Activated naive CD8-positive, alpha-beta T cell treated with anti-CD3 and anti-CD28 coated beads, Interleukin-2, amount 10 ng/mL, durations not matched to agents 7 days and 5 days (primary cell): ENCODE measurements at regions not wholly inside any gene's neighbourhood (a gene's known extent, or its start where the extent isn't known, plus 50 kb on each side); places are given as distances from the start of the nearest gene placed in this dataset.
"Not testable (repeated sequence)": the region's sequence is repeated elsewhere in the genome, so short reads cannot be mapped to it uniquely, and the experiment has no call there.

Experiments
- ATAC-seq: fragments of 150-1000 bp; cut with Tn5 transposase; one replicate; pipeline ENCODE4 v1.10.0; 2021; ENCODE audit warnings: low read depth, moderate library complexity
- POLR2A ChIA-PET: fragments of 350-600 bp; sonication (Branson Sonifier 250); formaldehyde crosslinking; loops from one replicate; lab custom pipeline; 2021; ENCODE audit warnings: antibody characterized with exemption; lab: Charles Lee
- DNase-seq: peaks from one replicate; pipeline ENCODE4 v3.0.0; 2021
- H3K27ac Mint-ChIP-seq: one replicate; pipeline ENCODE4 v1.8.0; 2022; ENCODE audit warnings: mild to moderate bottlenecking, mixed read lengths
- H3K27me3 Mint-ChIP-seq: one replicate; pipeline ENCODE4 v1.8.0; 2022; ENCODE audit warnings: mild to moderate bottlenecking, moderate library complexity, mixed read lengths
- H3K36me3 Mint-ChIP-seq: one replicate; pipeline ENCODE4 v1.8.0; 2021; ENCODE audit warnings: mild to moderate bottlenecking, mixed read lengths
- H3K4me1 Mint-ChIP-seq: one replicate; pipeline ENCODE4 v1.8.0; 2021; ENCODE audit warnings: mixed read lengths
- H3K4me3 Mint-ChIP-seq: one replicate; pipeline ENCODE4 v1.8.0; 2022; ENCODE audit warnings: mild to moderate bottlenecking, moderate library complexity, mixed read lengths
- H3K9me3 Mint-ChIP-seq: one replicate; pipeline ENCODE4 v1.8.0; 2021; ENCODE audit warnings: mixed read lengths

DNA sequence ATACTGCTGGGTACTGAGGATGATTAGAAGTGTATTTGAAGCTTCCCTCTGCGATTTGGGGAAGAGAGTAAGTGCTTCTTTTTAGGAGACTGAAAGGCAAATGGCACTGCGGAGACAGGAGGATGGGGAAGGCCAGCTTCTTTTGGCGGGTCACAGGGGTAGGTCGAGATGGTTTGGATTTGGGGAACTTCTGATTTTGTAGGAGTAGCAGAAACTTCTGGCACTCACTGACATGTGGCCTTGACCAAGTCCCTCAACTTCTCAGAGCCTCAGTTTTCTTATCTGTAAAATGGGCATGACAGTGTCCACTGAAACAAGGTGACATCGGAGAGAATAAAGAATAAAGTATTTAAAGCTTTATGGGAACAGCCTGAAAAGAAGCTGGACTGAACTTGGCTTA, 59.8 kb upstream of the WDR11 start:
- Mint-ChIP-seq H3K9me3 (no peaks in the 10 kb centered on the region), H3K27me3 (peaks cover 3% of the 10 kb centered on the region), H3K4me1 (no peaks in the 10 kb centered on the region), H3K36me3 (no peaks in the 10 kb centered on the region), H3K4me3 (no peak overlapping the region), H3K27ac (no peak overlapping the region)
- POLR2A ChIA-PET: no interaction called here
- DNase-seq: no peak
- ATAC-seq: no peak

DNA sequence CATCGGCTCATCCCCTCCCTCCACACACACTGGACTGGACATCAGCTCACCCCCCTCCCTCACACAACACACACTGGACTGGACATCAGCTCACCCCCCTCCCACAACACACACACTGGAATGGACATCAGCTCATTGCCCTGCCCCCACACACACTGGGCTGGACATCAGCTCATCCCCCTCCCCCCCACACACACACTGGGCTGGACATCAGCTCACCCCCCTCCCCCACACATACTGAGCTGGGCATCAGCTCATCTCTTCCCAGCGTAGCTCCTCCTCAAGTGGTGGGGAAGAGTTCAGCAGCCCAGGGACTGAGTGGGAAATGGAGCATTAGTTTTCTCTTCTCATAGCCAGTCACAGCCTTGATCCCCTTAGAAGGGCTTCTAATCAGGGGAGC, 58.1 kb upstream of the WDR11 start:
- H3K36me3 Mint-ChIP-seq: no peaks in the 10 kb centered on the region
- no peak overlapping the region for H3K4me3 Mint-ChIP-seq
- DNase-seq (no peak), ATAC-seq (no peak)
- H3K9me3 Mint-ChIP-seq: no peaks in the 10 kb centered on the region
- no peak overlapping the region for H3K27ac Mint-ChIP-seq
- no peaks in the 10 kb centered on the region for H3K4me1 Mint-ChIP-seq
- POLR2A ChIA-PET: no interaction called here
- peaks cover 3% of the 10 kb centered on the region for H3K27me3 Mint-ChIP-seq

DNA sequence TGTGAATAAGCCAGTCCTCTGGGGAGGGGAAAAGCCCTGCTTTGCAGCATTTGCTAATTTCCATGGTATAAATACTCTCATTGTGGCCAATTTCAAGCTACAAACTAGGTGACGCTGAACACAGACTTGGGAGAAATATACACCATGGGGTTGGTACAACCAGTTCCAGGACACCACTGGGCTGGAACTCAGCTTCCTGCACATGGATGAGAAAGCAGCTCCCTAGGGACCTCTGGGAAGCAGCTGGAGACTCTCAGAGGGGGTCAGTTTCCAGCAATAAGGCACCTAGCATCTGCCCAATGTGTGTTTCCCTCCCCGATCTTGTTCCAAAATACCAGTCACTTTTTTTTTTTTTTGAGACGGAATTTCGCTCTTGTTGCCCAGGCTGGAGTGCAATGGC, 56.8 kb upstream of the WDR11 start:
- H3K27ac Mint-ChIP-seq: no peak overlapping the region
- no peaks in the 10 kb centered on the region for H3K9me3 Mint-ChIP-seq
- DNase-seq (no peak), ATAC-seq (no peak)
- H3K4me1 Mint-ChIP-seq: no peaks in the 10 kb centered on the region
- no peaks in the 10 kb centered on the region for H3K27me3 Mint-ChIP-seq
- POLR2A ChIA-PET: no interaction called here
- H3K36me3 Mint-ChIP-seq: no peaks in the 10 kb centered on the region
- H3K4me3 Mint-ChIP-seq: no peak overlapping the region

DNA sequence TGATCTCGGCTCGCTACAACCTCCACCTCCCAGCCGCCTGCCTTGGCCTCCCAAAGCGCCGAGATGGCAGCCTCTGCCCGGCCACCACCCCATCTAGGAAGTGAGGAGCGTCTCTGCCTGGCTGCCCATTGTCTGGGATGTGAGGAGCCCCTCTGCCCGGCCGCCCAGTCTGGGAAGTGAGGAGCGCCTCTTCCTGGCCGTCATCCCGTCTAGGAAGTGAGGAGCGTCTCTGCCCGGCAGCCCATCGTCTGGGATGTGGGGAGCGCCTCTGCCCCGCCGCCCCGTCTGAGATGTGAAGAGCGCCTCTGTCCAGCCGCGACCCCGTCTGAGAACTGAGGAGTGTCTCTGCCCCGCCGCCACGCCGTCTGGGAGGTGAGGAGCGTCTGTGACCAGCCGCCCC, 52.9 kb upstream of the WDR11 start:
- not testable (repeated sequence) for ATAC-seq

DNA sequence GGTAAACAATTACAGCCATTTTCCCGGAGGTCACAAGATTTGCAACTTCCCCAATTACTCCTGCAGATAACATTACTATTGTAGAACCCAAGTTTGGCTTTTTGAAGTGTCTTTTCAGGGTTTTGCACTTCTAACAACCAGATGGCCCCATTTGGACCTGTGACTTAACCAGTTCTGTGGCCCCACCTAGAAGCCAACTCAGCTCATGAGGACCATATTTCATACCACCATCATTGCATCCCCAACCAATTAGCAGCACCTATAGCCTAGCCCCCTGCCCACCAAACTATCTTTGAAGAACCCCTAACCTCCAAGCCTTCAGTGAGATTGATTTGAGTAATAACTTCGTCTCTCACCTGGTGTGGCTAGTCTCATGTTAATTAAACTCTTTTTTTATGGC, 51.3 kb upstream of the WDR11 start:
- POLR2A ChIA-PET: no interaction called here
- H3K27ac Mint-ChIP-seq: no peak overlapping the region
- no peak overlapping the region for H3K4me3 Mint-ChIP-seq
- H3K27me3 Mint-ChIP-seq: no peaks in the 10 kb centered on the region
- H3K36me3 Mint-ChIP-seq: no peaks in the 10 kb centered on the region
- no peaks in the 10 kb centered on the region for H3K4me1 Mint-ChIP-seq
- H3K9me3 Mint-ChIP-seq: no peaks in the 10 kb centered on the region
- DNase-seq: no peak
- no peak for ATAC-seq

More for the DNA sequence above, 52.9 kb upstream of the WDR11 start:
- H3K9me3 Mint-ChIP-seq, H3K27me3 Mint-ChIP-seq, DNase-seq, H3K36me3 Mint-ChIP-seq, H3K4me1 Mint-ChIP-seq, POLR2A ChIA-PET, H3K4me3 Mint-ChIP-seq, H3K27ac Mint-ChIP-seq: not testable (repeated sequence)

DNA sequence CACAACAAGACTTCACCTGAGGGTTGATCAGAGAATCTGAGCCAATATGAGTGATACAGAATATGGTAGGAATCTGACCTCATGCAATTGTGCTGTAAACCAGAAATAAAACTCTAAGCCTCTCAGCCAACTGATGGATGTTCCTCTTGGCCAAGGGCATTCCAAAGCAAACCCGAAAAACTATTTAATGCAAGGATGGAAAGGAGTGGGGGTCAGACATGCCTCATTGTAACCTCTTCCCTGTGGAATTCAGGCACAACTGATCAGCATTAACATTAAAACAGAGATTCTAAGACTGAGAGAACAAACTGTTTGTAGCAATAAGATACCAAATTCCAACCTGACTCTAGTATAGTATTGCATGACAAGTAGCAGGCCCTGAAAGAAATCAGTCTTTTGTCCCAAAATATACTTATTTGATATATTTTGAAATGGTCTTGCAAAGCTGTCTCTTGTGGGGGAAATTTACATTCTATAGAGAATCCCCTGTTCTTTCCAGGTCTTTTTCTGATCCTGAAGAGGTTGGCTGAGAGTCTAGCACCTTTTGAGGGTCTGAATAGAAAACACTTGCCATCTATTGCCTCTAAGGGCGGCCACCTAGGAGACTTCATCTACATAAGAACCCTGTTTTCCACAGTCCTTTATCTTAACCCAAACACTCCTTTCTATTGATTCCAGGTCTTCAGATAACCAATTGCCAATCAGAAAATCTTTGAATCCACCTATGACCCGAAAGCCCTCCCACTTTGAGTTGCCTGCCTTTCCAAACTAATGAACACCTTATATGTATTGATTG, 50.4 kb upstream of the WDR11 start:
- Mint-ChIP-seq H3K36me3 (no peaks in the 10 kb centered on the region), H3K9me3 (no peaks in the 10 kb centered on the region), H3K4me3 (no peak overlapping the region), H3K4me1 (no peaks in the 10 kb centered on the region), H3K27ac (no peak overlapping the region), H3K27me3 (no peaks in the 10 kb centered on the region)
- POLR2A ChIA-PET: no interaction called here
- DNase-seq (no peak), ATAC-seq (no peak)
